OCI-LY3 (cell line): ENCODE measurements at regions not wholly inside any gene's neighbourhood (a gene's known extent, or its start where the extent isn't known, plus 50 kb on each side); places are given as distances from the start of the nearest gene placed in this dataset.

ENCODE experiments used
- H2AFZ ChIP-seq: fragments of 200-600, 300-600 bp; shearing (Covaris generic); 2 replicates; pipeline ENCODE4 v1.6.0; 2014; ENCODE audit warnings: antibody characterized with exemption, low read depth, low read length
- H3K27ac ChIP-seq: fragments of 200-600, 300-600 bp; sonication (generic); 2 replicates; pipeline ENCODE4 v1.5.1; 2014; ENCODE audit warnings: mild to moderate bottlenecking, low read length, moderate library complexity, mixed read lengths
- H3K27me3 ChIP-seq: fragments of 200-600, 300-600 bp; sonication (generic); 2 replicates; pipeline ENCODE4 v1.6.1; 2014; ENCODE audit warnings: low read depth, low read length, mixed read lengths
- H3K36me3 ChIP-seq: fragments of 200-600, 300-600 bp; sonication (generic); replicated peaks from 2 replicates; pipeline ENCODE3; 2014; ENCODE audit warnings: low read depth, low read length, mixed read lengths
- H3K4me1 ChIP-seq: fragments of 300-600, 200-600 bp; sonication (generic); 2 replicates; pipeline ENCODE4 v1.6.1; 2014; ENCODE audit warnings: low read length, mixed read lengths
- H3K4me2 ChIP-seq: fragments of 200-600, 300-600 bp; sonication (generic); 2 replicates; pipeline ENCODE4 v1.6.1; 2014; ENCODE audit warnings: low read length, mixed read lengths
- H3K4me3 ChIP-seq: fragments of 300-600, 200-600 bp; sonication (generic); 2 replicates; pipeline ENCODE4 v1.5.1; 2014; ENCODE audit warnings: antibody characterized with exemption, mild to moderate bottlenecking, low read length, moderate library complexity
- H3K79me2 ChIP-seq: fragments of 300-600, 200-600 bp; shearing (Covaris generic); 2 replicates; pipeline ENCODE4 v1.6.1; 2014; ENCODE audit warnings: mild to moderate bottlenecking, low read length, mixed read lengths
- H3K9ac ChIP-seq: fragments of 300-600, 200-600 bp; shearing (Covaris generic); 2 replicates; pipeline ENCODE4 v1.6.0; 2014; ENCODE audit warnings: mild to moderate bottlenecking, low read length, moderate library complexity
- H3K9me3 ChIP-seq: fragments of 200-600, 300-600 bp; shearing (Covaris generic); 2 replicates; pipeline ENCODE4 v1.6.1; 2014; ENCODE audit warnings: low read length, mixed read lengths; ENCODE audit not compliant: insufficient read depth
- H4K20me1 ChIP-seq: fragments of 200-600, 300-600 bp; sonication (generic); 2 replicates; pipeline ENCODE4 v1.6.1; 2016; ENCODE audit warnings: low read length, mixed read lengths; ENCODE audit not compliant: insufficient read depth
- CTCF ChIP-seq: fragments of 200-600, 300-600 bp; sonication (generic); IDR thresholded peaks from 2 replicates; pipeline ENCODE4 v1.5.1; 2014; ENCODE audit warnings: antibody characterized with exemption, low read length, low read depth
- EZH2phosphoT487 ChIP-seq: fragments of 200-600 bp; shearing (Covaris generic); IDR thresholded peaks from 2 replicates; pipeline ENCODE4 v1.6.1; 2018; ENCODE audit warnings: antibody characterized with exemption, mixed run types, low read depth

GRCh38 chr6:45715508-45715803 lies 300.2 kb downstream of the CLIC5 start:
- Histone ChIP-seq H4K20me1 (peaks cover 4% of the 10 kb centered on the region; the same call in 1 of the 2 replicates), H3K9ac (no peak overlapping the region), H3K36me3 (no peaks in the 10 kb centered on the region), H3K27me3 (peaks cover 95% of the 10 kb centered on the region), H3K4me1 (peaks cover 29% of the 10 kb centered on the region), H2AFZ (no peak overlapping the region), H3K9me3 (no peaks in the 10 kb centered on the region), H3K4me2 (no peak overlapping the region), H3K27ac (no peak overlapping the region), H3K4me3 (no peak overlapping the region), H3K79me2 (no peaks in the 10 kb centered on the region)
- TF ChIP-seq CTCF (no peak), EZH2phosphoT487 (no peak)

- H3K27me3 ChIP-seq = peaks cover 89% of the 10 kb centered on the region
- no peak overlapping the region for H3K27ac ChIP-seq
- H4K20me1 ChIP-seq = peaks cover 4% of the 10 kb centered on the region; the same call in 1 of the 2 replicates
- H3K4me3 ChIP-seq = peak overlapping the region; percentile 44
- H3K9ac ChIP-seq = peak overlapping the region; percentile 4; the same call in 1 of the 2 replicates
- H2AFZ ChIP-seq = no peak overlapping the region
- no peaks in the 10 kb centered on the region for H3K79me2 ChIP-seq
- peaks cover 34% of the 10 kb centered on the region for H3K4me1 ChIP-seq
- peak overlapping the region; percentile 59 for H3K4me2 ChIP-seq
- H3K9me3 ChIP-seq = no peaks in the 10 kb centered on the region
- no peak for TF ChIP-seq EZH2phosphoT487
- TF ChIP-seq CTCF = peak; percentile 90
- H3K36me3 ChIP-seq = no peaks in the 10 kb centered on the region
Observed at GRCh38 chr6:45714741-45715507, 300.7 kb downstream of the CLIC5 start.

- no peak overlapping the region for H2AFZ ChIP-seq
- peak overlapping the region; percentile 4; the same call in 1 of the 2 replicates for H3K9ac ChIP-seq
Observed at GRCh38 chr6:45714006-45714730, 301.5 kb downstream of the CLIC5 start.

More at GRCh38 chr6:45714006-45714730, 301.5 kb downstream of the CLIC5 start:
- Histone ChIP-seq H3K36me3 (peaks cover under 1% of the 10 kb centered on the region), H3K4me1 (peaks cover 42% of the 10 kb centered on the region), H3K79me2 (no peaks in the 10 kb centered on the region), H3K4me3 (peak overlapping the region; percentile 44), H3K4me2 (peak overlapping the region; percentile 59), H3K27me3 (peaks cover 82% of the 10 kb centered on the region), H3K27ac (no peak overlapping the region), H3K9me3 (no peaks in the 10 kb centered on the region), H4K20me1 (peaks cover 4% of the 10 kb centered on the region; the same call in 1 of the 2 replicates)
- TF ChIP-seq CTCF (no peak), EZH2phosphoT487 (no peak)
